ENCODE measurements at regions not wholly inside any gene's neighbourhood (a gene's known extent, or its start where the extent isn't known, plus 50 kb on each side); places are given as distances from the start of the nearest gene placed in this dataset.

DNA sequence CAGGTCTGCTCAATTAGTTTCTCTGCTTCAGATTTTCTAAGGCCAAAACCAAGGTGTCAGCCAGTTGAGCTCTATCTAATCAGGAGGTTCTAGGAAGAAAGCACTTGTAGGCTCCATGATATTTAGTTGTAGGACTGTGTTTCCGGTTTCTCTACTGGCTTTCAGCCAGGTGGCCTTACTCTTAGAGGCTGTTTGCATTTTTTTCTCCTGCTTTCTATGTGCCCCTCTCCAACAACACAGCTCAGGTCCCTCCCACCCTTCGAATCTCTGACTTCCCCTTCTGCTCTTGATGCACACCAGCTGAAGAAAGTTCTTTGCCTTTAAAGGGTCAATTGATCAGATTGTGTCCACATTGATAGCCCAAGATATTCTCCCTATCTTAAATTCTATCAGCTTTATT is 245.2 kb downstream of the RAB28 start:
- WGBS: 65% methylated on average over 2 of the region's 2 CpGs
- H3K36me3 ChIP-seq: no peaks in the 10 kb centered on the region

DNA sequence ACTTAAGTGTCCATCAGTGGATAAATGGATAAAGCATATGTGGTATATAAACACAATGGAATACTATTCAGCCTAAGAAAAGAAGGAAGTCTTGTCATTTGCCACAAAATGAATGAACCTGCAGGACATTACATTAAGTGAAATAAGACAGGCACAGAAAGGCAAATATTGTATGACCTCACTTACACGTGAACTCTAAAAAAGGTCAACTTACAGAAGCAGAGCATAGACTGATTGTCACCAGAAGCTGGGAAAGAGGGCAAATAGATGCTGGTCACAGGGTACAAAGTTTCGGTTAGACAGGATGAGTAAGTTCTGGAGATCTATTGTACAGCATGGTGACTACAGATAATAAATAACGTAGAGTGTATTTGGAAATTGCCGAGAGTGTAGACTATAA is 247.7 kb downstream of the RAB28 start:
- TF ChIP-seq, protein P1, sequence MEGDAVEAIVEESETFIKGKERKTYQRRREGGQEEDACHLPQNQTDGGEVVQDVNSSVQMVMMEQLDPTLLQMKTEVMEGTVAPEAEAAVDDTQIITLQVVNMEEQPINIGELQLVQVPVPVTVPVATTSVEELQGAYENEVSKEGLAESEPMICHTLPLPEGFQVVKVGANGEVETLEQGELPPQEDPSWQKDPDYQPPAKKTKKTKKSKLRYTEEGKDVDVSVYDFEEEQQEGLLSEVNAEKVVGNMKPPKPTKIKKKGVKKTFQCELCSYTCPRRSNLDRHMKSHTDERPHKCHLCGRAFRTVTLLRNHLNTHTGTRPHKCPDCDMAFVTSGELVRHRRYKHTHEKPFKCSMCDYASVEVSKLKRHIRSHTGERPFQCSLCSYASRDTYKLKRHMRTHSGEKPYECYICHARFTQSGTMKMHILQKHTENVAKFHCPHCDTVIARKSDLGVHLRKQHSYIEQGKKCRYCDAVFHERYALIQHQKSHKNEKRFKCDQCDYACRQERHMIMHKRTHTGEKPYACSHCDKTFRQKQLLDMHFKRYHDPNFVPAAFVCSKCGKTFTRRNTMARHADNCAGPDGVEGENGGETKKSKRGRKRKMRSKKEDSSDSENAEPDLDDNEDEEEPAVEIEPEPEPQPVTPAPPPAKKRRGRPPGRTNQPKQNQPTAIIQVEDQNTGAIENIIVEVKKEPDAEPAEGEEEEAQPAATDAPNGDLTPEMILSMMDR (IDR thresholded peaks at IDR 0.05): no peak
- TF ChIP-seq POLR2A (IDR thresholded peaks at IDR 0.05) (no peak), POLR2AphosphoS5 (IDR thresholded peaks at IDR 0.05) (no peak)
- DNase-seq (ENCODE audit: low spot score): no peak
- Histone ChIP-seq H3K4me1 (replicated peaks) (no peaks in the 10 kb centered on the region), H3K9me3 (no peaks in the 10 kb centered on the region), H3K36me3 (no peaks in the 10 kb centered on the region), H3K27ac (no peak overlapping the region), H3K4me3 (no peak overlapping the region), H3K27me3 (replicated peaks; ENCODE audit: insufficient read depth) (no peaks in the 10 kb centered on the region)
- 93% methylated on average over 4 of the region's 4 CpGs for WGBS
- intact Hi-C loops (cut with DNase I): no loop called here

More for the DNA sequence above, 245.2 kb downstream of the RAB28 start:
- intact Hi-C loops (cut with DNase I): no loop called here
- H3K4me1 ChIP-seq (replicated peaks): no peaks in the 10 kb centered on the region
- no peaks in the 10 kb centered on the region for H3K9me3 ChIP-seq
- no peak for DNase-seq (ENCODE audit: low spot score)
- no peak overlapping the region for H3K27ac ChIP-seq
- H3K4me3 ChIP-seq: no peak overlapping the region
- TF ChIP-seq POLR2A (IDR thresholded peaks at IDR 0.05) (no peak), POLR2AphosphoS5 (IDR thresholded peaks at IDR 0.05) (no peak)
- TF ChIP-seq, protein P1 (IDR thresholded peaks at IDR 0.05): no peak
- no peaks in the 10 kb centered on the region for H3K27me3 ChIP-seq (replicated peaks; ENCODE audit: insufficient read depth)

DNA sequence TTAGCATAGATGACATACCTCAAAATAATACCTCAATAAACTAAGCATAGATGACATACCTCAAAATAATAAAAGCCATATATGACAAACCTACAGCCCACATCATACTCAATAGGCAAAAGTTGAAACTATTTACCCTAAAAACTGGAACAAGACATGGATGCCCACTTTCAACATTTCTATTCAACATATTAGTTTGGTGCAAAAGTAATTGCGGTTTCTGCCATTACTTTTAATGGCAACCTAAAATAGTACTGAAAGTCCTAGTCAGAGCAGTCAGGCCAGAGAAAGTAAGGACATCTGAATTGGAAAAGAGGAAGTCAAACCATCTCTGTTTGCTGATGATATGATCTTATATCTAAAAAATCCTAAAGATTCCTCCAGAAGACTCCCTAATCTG is 250.4 kb downstream of the RAB28 start:
- Histone ChIP-seq H3K27me3 (replicated peaks; ENCODE audit: insufficient read depth) (no peaks in the 10 kb centered on the region), H3K4me3 (no peak overlapping the region), H3K9me3 (no peaks in the 10 kb centered on the region), H3K4me1 (replicated peaks) (no peaks in the 10 kb centered on the region), H3K27ac (no peak overlapping the region), H3K36me3 (no peaks in the 10 kb centered on the region)
- no peak for DNase-seq (ENCODE audit: low spot score)
- intact Hi-C loops (cut with DNase I): no loop called here
- no peak for TF ChIP-seq POLR2A (IDR thresholded peaks at IDR 0.05)
- TF ChIP-seq, protein P1 (IDR thresholded peaks at IDR 0.05): no peak
- 92% methylated on average over 1 of the region's 1 CpG for WGBS

DNA sequence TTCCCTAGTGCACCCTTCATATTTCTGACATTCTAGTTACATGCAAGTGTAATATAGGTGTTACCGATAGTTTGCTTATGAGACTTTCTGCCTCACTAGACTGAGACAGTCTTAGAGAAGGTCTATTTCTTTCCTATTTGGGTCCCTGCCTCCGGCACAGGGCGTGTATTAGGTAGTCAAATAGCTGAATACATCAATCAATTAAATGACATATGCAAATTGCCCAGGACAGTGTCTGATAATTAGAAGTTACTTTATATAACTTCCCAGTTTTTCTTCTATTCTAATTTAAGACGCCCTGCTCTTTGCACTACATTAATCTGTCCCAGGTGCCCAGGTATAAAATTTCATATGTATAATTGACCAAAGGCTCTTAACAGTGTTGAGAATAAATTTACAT is 264.2 kb downstream of the RAB28 start:
- TF ChIP-seq POLR2AphosphoS5 (IDR thresholded peaks at IDR 0.05): no peak
- TF ChIP-seq, protein P1 (IDR thresholded peaks at IDR 0.05): no peak
- no peak for TF ChIP-seq POLR2A (IDR thresholded peaks at IDR 0.05)
- Histone ChIP-seq H3K9me3 (no peaks in the 10 kb centered on the region), H3K4me1 (replicated peaks) (no peaks in the 10 kb centered on the region), H3K4me3 (no peak overlapping the region), H3K36me3 (no peaks in the 10 kb centered on the region), H3K27ac (no peak overlapping the region), H3K27me3 (replicated peaks; ENCODE audit: insufficient read depth) (no peaks in the 10 kb centered on the region)
- DNase-seq (ENCODE audit: low spot score): no peak
- WGBS: 96% methylated on average over 4 of the region's 4 CpGs
- intact Hi-C loops (cut with DNase I): no loop called here

DNA sequence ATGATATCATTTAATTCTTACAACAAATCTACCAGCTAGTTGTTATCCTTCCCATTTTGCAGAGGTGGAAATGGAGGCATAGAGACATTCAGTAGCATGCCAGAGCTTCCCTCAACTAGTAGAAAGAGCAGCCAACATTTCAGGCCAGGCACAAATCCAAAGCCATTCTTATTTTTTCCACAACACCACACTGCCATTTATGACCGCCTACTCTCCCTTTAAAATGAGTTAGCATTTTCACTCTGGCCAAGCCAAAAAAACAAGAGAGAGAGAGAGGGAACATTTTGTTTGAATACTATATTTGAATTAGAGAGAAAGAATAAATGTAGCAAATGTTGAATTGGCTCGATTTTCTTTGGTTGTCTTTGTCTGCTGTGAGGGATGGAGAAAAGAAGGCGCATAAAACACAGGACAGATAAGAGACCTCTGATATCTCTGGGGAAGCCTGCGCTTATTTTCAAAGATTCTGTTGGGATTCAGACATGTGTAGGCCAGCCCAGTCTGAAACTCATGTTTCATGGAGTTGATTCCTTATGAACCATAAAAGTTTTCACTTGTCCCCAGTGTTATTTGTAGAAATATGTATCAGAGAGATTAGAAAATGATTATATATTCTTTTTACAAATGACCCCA is 265.7 kb downstream of the RAB28 start:
- Histone ChIP-seq H3K27me3 (replicated peaks; ENCODE audit: insufficient read depth) (no peaks in the 10 kb centered on the region), H3K4me3 (no peak overlapping the region), H3K4me1 (replicated peaks) (no peaks in the 10 kb centered on the region), H3K27ac (no peak overlapping the region), H3K9me3 (no peaks in the 10 kb centered on the region), H3K36me3 (no peaks in the 10 kb centered on the region)
- no peak for DNase-seq (ENCODE audit: low spot score)
- 32% methylated on average over 4 of the region's 4 CpGs for WGBS
- TF ChIP-seq POLR2A (IDR thresholded peaks at IDR 0.05) (no peak), POLR2AphosphoS5 (IDR thresholded peaks at IDR 0.05) (no peak)
- TF ChIP-seq, protein P1 (IDR thresholded peaks at IDR 0.05): no peak
- intact Hi-C loops (cut with DNase I): no loop called here
